NCI-H146 treated with DMSO at 0.1 percent for 48 hours (cell line): ENCODE measurements at regions not wholly inside any gene's neighbourhood (a gene's known extent, or its start where the extent isn't known, plus 50 kb on each side); places are given as distances from the start of the nearest gene placed in this dataset.
A peak's percentile ranks its signal among the peaks of the same experiment; 100 is the strongest.

Experiments used
- DNase-seq: peaks from one replicate; lab custom pipeline; 2025; ENCODE audit not compliant: unreplicated experiment; lab: John Stamatoyannopoulos, UW

GRCh38 chr2:217660423-217660822, 342.4 kb downstream of the TNS1 start:
- DNase-seq, result no peak

GRCh38 chr2:217658806-217659205, 344.0 kb downstream of the TNS1 start:
- DNase-seq, result no peak

GRCh38 chr2:217657252-217657651, 345.5 kb downstream of the TNS1 start:
- DNase-seq, result no peak

- DNase-seq, result no peak
These were observed 346.5 kb downstream of the TNS1 start for GRCh38 chr2:217656316-217656715.

GRCh38 chr2:217655651-217656050, 347.1 kb downstream of the TNS1 start:
- no peak for DNase-seq

GRCh38 chr2:217654168-217654567, 348.6 kb downstream of the TNS1 start:
- DNase-seq, result no peak

GRCh38 chr2:217652761-217653639, 349.8 kb downstream of the TNS1 start:
- DNase-seq, result no peak

- peak; percentile 3 for DNase-seq
These were observed 352.0 kb downstream of the TNS1 start for GRCh38 chr2:217650716-217651360.

GRCh38 chr2:217650229-217650628, 352.6 kb downstream of the TNS1 start:
- no peak for DNase-seq

- DNase-seq, result no peak
These were observed 354.9 kb downstream of the TNS1 start for GRCh38 chr2:217647925-217648324.

GRCh38 chr2:217647226-217647625, 355.6 kb downstream of the TNS1 start:
- no peak for DNase-seq

GRCh38 chr2:217645896-217646295, 356.9 kb downstream of the TNS1 start:
- DNase-seq, result no peak

GRCh38 chr2:217643789-217644301, 358.9 kb downstream of the TNS1 start:
- DNase-seq, result no peak

- DNase-seq, result no peak
These were observed 359.9 kb downstream of the TNS1 start for GRCh38 chr2:217642944-217643343.

GRCh38 chr2:217641960-217642359, 360.8 kb downstream of the TNS1 start:
- DNase-seq, result no peak

- no peak for DNase-seq
These were observed 363.3 kb downstream of the TNS1 start for GRCh38 chr2:217639481-217639880.

GRCh38 chr2:217638533-217638932, 364.3 kb downstream of the TNS1 start:
- no peak for DNase-seq

- DNase-seq, result no peak
These were observed 364.8 kb downstream of the TNS1 start for GRCh38 chr2:217638031-217638430.

- no peak for DNase-seq
These were observed 365.7 kb downstream of the TNS1 start for GRCh38 chr2:217636991-217637561.

GRCh38 chr2:217636578-217636977, 366.2 kb downstream of the TNS1 start:
- DNase-seq, result no peak

GRCh38 chr2:217634871-217635270, 367.9 kb downstream of the TNS1 start:
- DNase-seq, result no peak

GRCh38 chr2:217632043-217632442, 370.8 kb downstream of the TNS1 start:
- DNase-seq, result no peak
